Astrocyte of the cerebellum (primary cell): ENCODE measurements at regions not wholly inside any gene's neighbourhood (a gene's known extent, or its start where the extent isn't known, plus 50 kb on each side); places are given as distances from the start of the nearest gene placed in this dataset.

Source experiments
- DNase-seq: peaks from one replicate; pipeline ENCODE4 v3.0.0-alpha.2; 2011; ENCODE audit warnings: low read depth
- H3K4me3 ChIP-seq: 2 replicates; pipeline ENCODE4 v1.5.1; 2011; ENCODE audit warnings: mild to moderate bottlenecking, low read depth, low read length, moderate library complexity
- in situ Hi-C: cut with HindIII; loops from 2 replicates; pipeline ENCODE4 v1.10.0; 2017; ENCODE audit warnings: low sequenced_read_pairs
- TF ChIP-seq, protein P1 (sequence below): IDR thresholded peaks from 2 replicates; pipeline ENCODE4 v1.5.1; 2012; ENCODE audit warnings: low read length, low read depth, moderate library complexity, mild to moderate bottlenecking; ENCODE audit errors: missing control alignments

- no peak for DNase-seq
- TF ChIP-seq, protein P1, sequence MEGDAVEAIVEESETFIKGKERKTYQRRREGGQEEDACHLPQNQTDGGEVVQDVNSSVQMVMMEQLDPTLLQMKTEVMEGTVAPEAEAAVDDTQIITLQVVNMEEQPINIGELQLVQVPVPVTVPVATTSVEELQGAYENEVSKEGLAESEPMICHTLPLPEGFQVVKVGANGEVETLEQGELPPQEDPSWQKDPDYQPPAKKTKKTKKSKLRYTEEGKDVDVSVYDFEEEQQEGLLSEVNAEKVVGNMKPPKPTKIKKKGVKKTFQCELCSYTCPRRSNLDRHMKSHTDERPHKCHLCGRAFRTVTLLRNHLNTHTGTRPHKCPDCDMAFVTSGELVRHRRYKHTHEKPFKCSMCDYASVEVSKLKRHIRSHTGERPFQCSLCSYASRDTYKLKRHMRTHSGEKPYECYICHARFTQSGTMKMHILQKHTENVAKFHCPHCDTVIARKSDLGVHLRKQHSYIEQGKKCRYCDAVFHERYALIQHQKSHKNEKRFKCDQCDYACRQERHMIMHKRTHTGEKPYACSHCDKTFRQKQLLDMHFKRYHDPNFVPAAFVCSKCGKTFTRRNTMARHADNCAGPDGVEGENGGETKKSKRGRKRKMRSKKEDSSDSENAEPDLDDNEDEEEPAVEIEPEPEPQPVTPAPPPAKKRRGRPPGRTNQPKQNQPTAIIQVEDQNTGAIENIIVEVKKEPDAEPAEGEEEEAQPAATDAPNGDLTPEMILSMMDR: no peak
- in situ Hi-C loops: no loop called here
- no peak overlapping the region for H3K4me3 ChIP-seq
Observed at GRCh38 chrX:137430984-137431475, 134.9 kb upstream of the ZIC3 start.

- TF ChIP-seq, protein P1: no peak
- in situ Hi-C loops: no loop called here
- DNase-seq: no peak
- H3K4me3 ChIP-seq: no peak overlapping the region
Observed at GRCh38 chrX:137430301-137430700, 135.6 kb upstream of the ZIC3 start.

- no peak overlapping the region for H3K4me3 ChIP-seq
- TF ChIP-seq, protein P1: peak; percentile 19
- no peak for DNase-seq
- in situ Hi-C loops: no loop called here
Observed at GRCh38 chrX:137428766-137429591, 136.9 kb upstream of the ZIC3 start.

- peak overlapping the region; percentile 45 for H3K4me3 ChIP-seq
- in situ Hi-C loops: no loop called here
- TF ChIP-seq, protein P1: no peak
- DNase-seq: no peak
Observed at GRCh38 chrX:137428221-137428661, 137.7 kb upstream of the ZIC3 start.

GRCh38 chrX:137427816-137428215, 138.1 kb upstream of the ZIC3 start:
- TF ChIP-seq, protein P1: no peak
- H3K4me3 ChIP-seq: peak overlapping the region; percentile 45
- in situ Hi-C loops: no loop called here
- peak; percentile 5 for DNase-seq

- in situ Hi-C loops: no loop called here
- TF ChIP-seq, protein P1: no peak
- DNase-seq: no peak
- peak overlapping the region; percentile 45 for H3K4me3 ChIP-seq
Observed at GRCh38 chrX:137427426-137427778, 138.5 kb upstream of the ZIC3 start.
